Spleen (tissue), 11 donors: ENCODE measurements at regions not wholly inside any gene's neighbourhood (a gene's known extent, or its start where the extent isn't known, plus 50 kb on each side); places are given as distances from the start of the nearest gene placed in this dataset.
"Not testable (repeated sequence)": the region's sequence is repeated elsewhere in the genome, so short reads cannot be mapped to it uniquely, and the experiment has no call there.

Source experiments
- DNase-seq: peaks from one replicate; pipeline ENCODE4 v3.0.0-alpha.2; 2020
- H3K27ac ChIP-seq, 8 donors: fragments of 200-600 bp; sonication (generic) in 7 of 8; 1 replicate in 4 of 8; 2 replicates in 4 of 8; pipeline versions ENCODE4 v1.5.0 to v1.8.0; 2016 to 2021; ENCODE audit warnings: inconsistent platforms in 4 of 8, mild to moderate bottlenecking in 4 of 8, moderate library complexity in 1 of 8
- H3K27me3 ChIP-seq, 7 donors: fragments of 200-600 bp; sonication (generic) in 6 of 7; replicated peaks in 1 of 7; 1 replicate in 4 of 7; 2 replicates in 3 of 7; pipeline versions ENCODE4 v1.5.0 to v1.8.0; 2016 to 2021; ENCODE audit warnings: inconsistent platforms in 3 of 7, mild to moderate bottlenecking in 1 of 7
- H3K36me3 ChIP-seq, 6 donors: fragments of 200-600 bp; sonication (generic) in 5 of 6; 1 replicate in 4 of 6; 2 replicates in 2 of 6; pipeline versions ENCODE4 v1.5.0 to v1.8.0; 2016 to 2021; ENCODE audit warnings: inconsistent platforms in 2 of 6
- H3K4me1 ChIP-seq, 6 donors: fragments of 200-600 bp; sonication (generic) in 5 of 6; 1 replicate in 3 of 6; 2 replicates in 3 of 6; pipeline versions ENCODE4 v1.5.0 to v1.8.0; 2016 to 2021; ENCODE audit warnings: inconsistent platforms in 3 of 6
- H3K4me3 ChIP-seq, 8 donors: fragments of 200-600 bp; sonication (generic) in 7 of 8; 1 replicate in 4 of 8; 2 replicates in 4 of 8; pipeline versions ENCODE4 v1.5.0 to v1.8.0; 2016 to 2021; ENCODE audit warnings: inconsistent platforms in 4 of 8, mild to moderate bottlenecking in 4 of 8, moderate library complexity in 2 of 8
- H3K9me3 ChIP-seq, 8 donors: fragments of 200-600 bp; sonication (generic) in 7 of 8; 1 replicate in 4 of 8; 2 replicates in 4 of 8; pipeline versions ENCODE4 v1.5.0 to v1.8.0; 2016 to 2021; ENCODE audit warnings: inconsistent platforms in 4 of 8
- POLR2A ChIP-seq, 3 donors: fragments of 450-650 bp; IDR thresholded peaks; one replicate each; pipeline ENCODE4 v1.5.1; 2017; ENCODE audit warnings: antibody characterized with exemption in 3 of 3, mild to moderate bottlenecking in 1 of 3
- POLR2AphosphoS5 ChIP-seq, 3 donors: sonication (generic); formaldehyde crosslinking; IDR thresholded peaks; one replicate each; pipeline ENCODE4 v1.5.1; 2017; ENCODE audit warnings: antibody characterized with exemption in 3 of 3
- WGBS, 5 donors: extraction: QIAGEN DNeasy Blood & Tissue Kit in 3 of 5; methylation state at CpG; one replicate each; pipeline versions ENCODE4 v1.1.5 to v1.1.7; 2013 to 2018; 5-methylcytosine and 5-hydroxymethylcytosine counted together
- intact Hi-C: fragments of 100-400 bp; cut with DNase I; formaldehyde crosslinking; loops from one replicate; pipeline ENCODE4 v1.15.0; 2023; ENCODE audit warnings: low total_unique reads
- TF ChIP-seq, protein P1 (sequence below), 11 experiments: fragments of 200-600 bp in 7 of 11; fragments of 450-650 bp in 4 of 11; sonication (generic) in 4 of 11; IDR thresholded peaks in 8 of 11; conservative IDR thresholded peaks in 3 of 11; 1 replicate in 7 of 11; 2 replicates in 4 of 11; pipeline versions ENCODE4 v1.4.0 to v1.8.0; 2016 to 2021; ENCODE audit warnings: antibody characterized with exemption in 11 of 11, inconsistent platforms in 4 of 11, mild to moderate bottlenecking in 1 of 11
- donor health status: healthy with polysubstance abuse.
- donor health status: DM: no; HTN: no; CAD: no; lungs with moderate emphysema.
- donor health status: DM: no; HTN: no; CAD: no.
- donor health status: Bipolar disorder and iron deficiency.
- donor health status: healthy.
- donor health status: DM: no; HTN: no; CAD: no.
- donor health status: DM: yes; HTN: yes; CAD: no.

DNA sequence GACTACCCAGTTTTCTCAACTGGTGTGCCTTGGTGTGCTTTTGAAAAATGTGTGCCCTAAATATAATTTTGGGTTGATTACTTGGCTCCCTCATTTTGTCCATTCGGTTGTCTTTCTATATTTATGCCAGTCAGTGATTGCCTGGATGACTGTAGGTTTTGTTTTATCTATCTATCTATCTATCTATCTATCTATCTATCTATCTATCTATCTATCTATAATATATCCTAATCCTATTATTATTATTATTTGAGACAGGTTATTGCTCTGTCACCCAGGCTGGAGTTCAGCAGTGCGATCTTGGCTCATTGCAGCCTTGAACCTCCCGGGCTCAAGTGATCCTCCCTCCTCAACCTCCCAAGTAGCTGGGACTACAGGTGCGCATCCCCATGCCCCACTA is 111.4 kb upstream of the GRK3 start:
- WGBS, 5 donors = 92 to 98% (median 96%) methylated on average over 4 of the region's 4 CpGs
- Histone ChIP-seq H3K4me3 (no peak overlapping the region), H3K36me3 (peaks cover 0 to 66% (median 30%) of the 10 kb centered on the region in 6 donors), H3K4me1 (peaks cover 23 to 50% (median 35%) of the 10 kb centered on the region in 6 donors), H3K9me3 (no peaks in the 10 kb centered on the region), H3K27me3 (no peaks in the 10 kb centered on the region), H3K27ac (no peak overlapping the region)
- DNase-seq = peak; percentile 23
- intact Hi-C loops = no loop called here
- TF ChIP-seq, protein P1, sequence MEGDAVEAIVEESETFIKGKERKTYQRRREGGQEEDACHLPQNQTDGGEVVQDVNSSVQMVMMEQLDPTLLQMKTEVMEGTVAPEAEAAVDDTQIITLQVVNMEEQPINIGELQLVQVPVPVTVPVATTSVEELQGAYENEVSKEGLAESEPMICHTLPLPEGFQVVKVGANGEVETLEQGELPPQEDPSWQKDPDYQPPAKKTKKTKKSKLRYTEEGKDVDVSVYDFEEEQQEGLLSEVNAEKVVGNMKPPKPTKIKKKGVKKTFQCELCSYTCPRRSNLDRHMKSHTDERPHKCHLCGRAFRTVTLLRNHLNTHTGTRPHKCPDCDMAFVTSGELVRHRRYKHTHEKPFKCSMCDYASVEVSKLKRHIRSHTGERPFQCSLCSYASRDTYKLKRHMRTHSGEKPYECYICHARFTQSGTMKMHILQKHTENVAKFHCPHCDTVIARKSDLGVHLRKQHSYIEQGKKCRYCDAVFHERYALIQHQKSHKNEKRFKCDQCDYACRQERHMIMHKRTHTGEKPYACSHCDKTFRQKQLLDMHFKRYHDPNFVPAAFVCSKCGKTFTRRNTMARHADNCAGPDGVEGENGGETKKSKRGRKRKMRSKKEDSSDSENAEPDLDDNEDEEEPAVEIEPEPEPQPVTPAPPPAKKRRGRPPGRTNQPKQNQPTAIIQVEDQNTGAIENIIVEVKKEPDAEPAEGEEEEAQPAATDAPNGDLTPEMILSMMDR (IDR thresholded peaks at IDR 0.05 in 8 of 11, conservative IDR thresholded peaks at IDR 0.05 in 3 of 11) = no peak
- TF ChIP-seq POLR2AphosphoS5 (IDR thresholded peaks at IDR 0.05) (no peak), POLR2A (IDR thresholded peaks at IDR 0.05) (no peak)

DNA sequence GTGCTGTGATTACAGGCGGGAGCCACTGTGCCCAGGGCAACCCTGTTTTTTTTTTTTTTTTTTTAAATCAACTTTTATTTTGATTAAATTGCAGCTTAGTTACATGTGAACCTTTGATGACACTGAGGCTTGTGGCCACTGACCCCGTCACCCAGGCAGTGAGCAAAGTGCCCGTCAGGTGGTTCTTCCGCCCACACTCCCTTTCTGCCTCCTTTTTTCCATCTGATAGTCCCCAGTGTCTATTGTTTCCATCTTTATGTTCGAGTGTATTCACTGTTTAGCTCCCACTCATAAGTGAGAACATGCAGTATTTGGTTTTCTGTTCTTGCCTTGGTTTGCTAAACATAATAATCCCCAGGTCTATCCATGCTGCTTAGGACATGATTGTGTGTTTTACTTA is 110.9 kb upstream of the GRK3 start:
- intact Hi-C loops = no loop called here
- Histone ChIP-seq H3K27me3 (no peaks in the 10 kb centered on the region), H3K4me1 (peaks cover 23 to 47% (median 33%) of the 10 kb centered on the region in 6 donors), H3K27ac (no peak overlapping the region), H3K36me3 (peaks cover 0 to 71% (median 32%) of the 10 kb centered on the region in 6 donors), H3K9me3 (no peaks in the 10 kb centered on the region), H3K4me3 (no peak overlapping the region)
- peak; percentile 10 for DNase-seq
- 78 to 90% (median 87%) methylated on average over 5 of the region's 5 CpGs for WGBS, 5 donors
- TF ChIP-seq, protein P1 (IDR thresholded peaks at IDR 0.05 in 8 of 11, conservative IDR thresholded peaks at IDR 0.05 in 3 of 11) = no peak
- TF ChIP-seq POLR2A (IDR thresholded peaks at IDR 0.05) (no peak), POLR2AphosphoS5 (IDR thresholded peaks at IDR 0.05) (no peak)

DNA sequence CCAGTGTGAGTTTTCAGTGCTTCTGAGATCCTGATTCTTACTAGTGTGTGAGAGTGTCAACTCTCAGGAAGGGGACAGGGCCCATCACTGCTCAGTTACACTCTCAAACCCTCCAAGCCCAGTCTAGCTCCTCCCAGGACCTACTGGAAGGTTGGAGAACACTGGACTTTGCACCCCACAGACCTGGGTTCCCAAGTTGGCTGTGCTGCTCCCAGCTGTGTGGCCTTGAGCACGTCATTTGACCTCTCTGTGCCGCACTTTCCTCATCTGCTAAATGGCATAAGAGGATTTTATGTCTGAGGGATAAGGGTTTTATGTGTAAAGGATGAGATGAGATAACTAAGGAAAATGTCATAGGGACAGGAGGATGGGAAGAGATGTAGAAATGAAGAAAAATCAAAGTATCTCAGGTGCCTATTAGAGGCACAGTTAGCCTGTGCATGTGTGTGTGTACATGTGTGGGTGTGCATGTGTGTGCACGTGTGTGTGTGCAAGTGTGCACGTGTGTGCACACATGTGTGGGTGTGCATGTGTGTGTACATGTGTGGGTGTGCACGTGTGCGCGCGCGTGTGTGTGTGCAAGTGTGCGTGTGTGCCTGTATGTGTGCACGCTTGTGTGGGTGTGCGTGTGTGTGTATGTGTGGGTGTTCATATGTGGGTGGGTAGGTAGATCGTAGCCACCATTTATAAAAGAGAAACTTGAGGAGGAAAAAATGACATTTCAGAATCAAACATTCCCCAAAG is 108.0 kb upstream of the GRK3 start:
- peaks cover 0 to 87% (median 60%) of the 10 kb centered on the region in 6 donors for H3K36me3 ChIP-seq
- intact Hi-C loops = not testable (repeated sequence)
- DNase-seq = peak; percentile 42

DNA sequence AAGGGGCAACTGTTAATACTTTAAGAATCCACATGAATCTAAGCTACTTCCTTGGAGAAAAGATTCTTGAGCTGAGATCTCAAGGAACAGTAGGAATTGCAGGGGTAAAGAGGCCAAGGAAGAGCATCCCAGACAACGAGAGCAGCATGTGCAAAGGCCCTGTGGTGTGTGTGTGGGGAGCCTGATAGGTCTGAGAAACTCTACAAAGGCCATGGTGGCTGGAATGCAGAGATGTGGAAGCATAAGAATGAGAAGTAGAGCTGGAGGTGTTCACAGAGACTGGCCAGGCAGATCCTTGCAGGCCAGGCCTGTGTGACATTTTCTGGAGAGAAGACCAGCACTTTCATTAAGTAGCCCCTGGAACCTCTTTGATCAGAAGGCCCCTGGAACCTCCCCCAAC is 105.8 kb upstream of the GRK3 start:
- H3K27me3 ChIP-seq, H3K9me3 ChIP-seq, H3K4me1 ChIP-seq, H3K4me3 ChIP-seq, DNase-seq, H3K27ac ChIP-seq, intact Hi-C loops: not testable (repeated sequence)
- WGBS, 5 donors = 84 to 100% (median 93%) methylated on average over 1 of the region's 1 CpG
- H3K36me3 ChIP-seq = peaks cover 0 to 85% (median 59%) of the 10 kb centered on the region in 6 donors

More for the DNA sequence above, 108.0 kb upstream of the GRK3 start:
- peaks cover 0 to 18% (median 11%) of the 10 kb centered on the region in 6 donors for H3K4me1 ChIP-seq
- not testable (repeated sequence) for H3K27me3 ChIP-seq, H3K27ac ChIP-seq, H3K4me3 ChIP-seq, H3K9me3 ChIP-seq
- WGBS, 5 donors = 80 to 93% (median 84%) methylated on average over 12 to 13 of the region's 13 CpGs

DNA sequence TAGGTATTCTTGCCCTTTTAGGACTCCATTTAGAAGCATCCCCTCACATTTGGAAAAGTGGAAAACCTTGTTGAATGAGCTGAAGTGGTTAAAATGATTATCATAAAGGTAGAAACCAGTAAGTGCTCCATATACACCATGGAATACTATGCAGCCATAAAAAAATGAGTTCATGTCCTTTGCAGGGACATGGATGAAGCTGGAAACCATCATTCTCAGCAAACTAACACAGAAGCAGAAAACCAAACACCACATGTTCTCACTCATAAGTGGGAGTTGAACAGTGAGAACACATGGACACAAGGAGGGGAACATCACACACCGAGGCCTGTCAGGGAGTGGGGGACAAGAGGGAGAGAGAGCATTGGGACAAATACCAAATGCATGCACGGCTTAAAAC is 103.8 kb upstream of the GRK3 start:
- H3K4me1 ChIP-seq, H3K9me3 ChIP-seq, DNase-seq, H3K27me3 ChIP-seq, H3K27ac ChIP-seq, H3K4me3 ChIP-seq: not testable (repeated sequence)
- 79 to 95% (median 93%) methylated on average over 2 of the region's 2 CpGs for WGBS, 5 donors
- intact Hi-C loops = loop anchor here (5.0 to 10.0 kb wide), 3 partner anchors 244 to 874 kb away; no protein-coding TSS in a partner anchor
- peaks cover 0 to 67% (median 45%) of the 10 kb centered on the region in 6 donors for H3K36me3 ChIP-seq
